GM21367 (cell line): ENCODE measurements at regions not wholly inside any gene's neighbourhood (a gene's known extent, or its start where the extent isn't known, plus 50 kb on each side); places are given as distances from the start of the nearest gene placed in this dataset.
"Not testable (repeated sequence)": the region's sequence is repeated elsewhere in the genome, so short reads cannot be mapped to it uniquely, and the experiment has no call there.

Source experiments
- ATAC-seq: cut with Tn5 transposase; IDR thresholded peaks from one replicate; pipeline ENCODE4 v1.9.1; 2021; ENCODE audit not compliant: unreplicated experiment

- ATAC-seq = not testable (repeated sequence)
These were observed 895.1 kb upstream of the FAM98A start for GRCh38 chr2:34494192-34494591.

- ATAC-seq = no peak
These were observed 893.7 kb upstream of the FAM98A start for GRCh38 chr2:34492561-34493455.

- no peak for ATAC-seq
These were observed 887.9 kb upstream of the FAM98A start for GRCh38 chr2:34486965-34487364.

GRCh38 chr2:34481542-34481941 lies 882.4 kb upstream of the FAM98A start:
- no peak for ATAC-seq

GRCh38 chr2:34480366-34480765 lies 881.3 kb upstream of the FAM98A start:
- no peak for ATAC-seq

GRCh38 chr2:34475156-34475555 lies 876.1 kb upstream of the FAM98A start:
- ATAC-seq = no peak

- no peak for ATAC-seq
These were observed 875.5 kb upstream of the FAM98A start for GRCh38 chr2:34474646-34475045.

- ATAC-seq = no peak
These were observed 848.0 kb upstream of the FAM98A start for GRCh38 chr2:34447097-34447496.

- no peak for ATAC-seq
These were observed 824.2 kb upstream of the FAM98A start for GRCh38 chr2:34423301-34423700.

- no peak for ATAC-seq
These were observed 820.8 kb upstream of the FAM98A start for GRCh38 chr2:34419856-34420255.

GRCh38 chr2:34416856-34417255 lies 817.8 kb upstream of the FAM98A start:
- ATAC-seq = no peak

GRCh38 chr2:34414856-34415255 lies 815.8 kb upstream of the FAM98A start:
- ATAC-seq = no peak

GRCh38 chr2:34408100-34408499 lies 809.0 kb upstream of the FAM98A start:
- no peak for ATAC-seq

GRCh38 chr2:34403512-34403911 lies 804.4 kb upstream of the FAM98A start:
- ATAC-seq = no peak

GRCh38 chr2:34402376-34402775 lies 803.3 kb upstream of the FAM98A start:
- ATAC-seq = no peak

- ATAC-seq = no peak
These were observed 802.1 kb upstream of the FAM98A start for GRCh38 chr2:34401186-34401585.

- ATAC-seq = no peak
These were observed 789.3 kb upstream of the FAM98A start for GRCh38 chr2:34388446-34388845.

- no peak for ATAC-seq
These were observed 788.4 kb upstream of the FAM98A start for GRCh38 chr2:34387536-34387935.

GRCh38 chr2:34379586-34379985 lies 780.5 kb upstream of the FAM98A start:
- ATAC-seq = no peak

GRCh38 chr2:34373586-34374233 lies 774.6 kb upstream of the FAM98A start:
- ATAC-seq = no peak

- no peak for ATAC-seq
These were observed 773.9 kb upstream of the FAM98A start for GRCh38 chr2:34372967-34373366.

- no peak for ATAC-seq
These were observed 772.6 kb upstream of the FAM98A start for GRCh38 chr2:34371711-34372110.
